HAP-1 (cell line): ENCODE measurements at regions not wholly inside any gene's neighbourhood (a gene's known extent, or its start where the extent isn't known, plus 50 kb on each side); places are given as distances from the start of the nearest gene placed in this dataset.
"Not testable (repeated sequence)": the region's sequence is repeated elsewhere in the genome, so short reads cannot be mapped to it uniquely, and the experiment has no call there.

Experiments
- DNase-seq, 2 experiments: peaks; one replicate each; pipeline ENCODE4 v3.0.0-alpha.2; 2016 to 2020; ENCODE audit warnings: low spot score in 2 of 2
- H3K27me3 ChIP-seq: fragments of 250-450 bp; sonication (Bioruptor Pico); 2 replicates; pipeline ENCODE4 v1.5.1; 2020; ENCODE audit warnings: low read depth, mild to moderate bottlenecking, moderate library complexity
- H3K36me3 ChIP-seq: fragments of 250-450 bp; sonication (Bioruptor Pico); replicated peaks from 2 replicates; pipeline ENCODE4 v1.5.1; 2020; ENCODE audit warnings: mild to moderate bottlenecking
- H3K4me1 ChIP-seq: fragments of 250-450 bp; sonication (Bioruptor Pico); 2 replicates; pipeline ENCODE4 v1.5.1; 2020; ENCODE audit warnings: mild to moderate bottlenecking
- H3K4me3 ChIP-seq: fragments of 250-450 bp; sonication (Bioruptor Pico); 2 replicates; pipeline ENCODE4 v1.5.1; 2020; ENCODE audit warnings: mild to moderate bottlenecking, moderate library complexity
- H3K9me3 ChIP-seq: fragments of 250-450 bp; sonication (Bioruptor Pico); 2 replicates; pipeline ENCODE4 v1.5.1; 2020; ENCODE audit warnings: mild to moderate bottlenecking, moderate library complexity
- in situ Hi-C: fragments of 300-500 bp; cut with MboI; formaldehyde crosslinking; loops from 3 replicates; pipeline ENCODE4 v1.14.3; 2020; ENCODE audit warnings: low sequenced_read_pairs, inconsistent platforms, mixed read lengths

DNA sequence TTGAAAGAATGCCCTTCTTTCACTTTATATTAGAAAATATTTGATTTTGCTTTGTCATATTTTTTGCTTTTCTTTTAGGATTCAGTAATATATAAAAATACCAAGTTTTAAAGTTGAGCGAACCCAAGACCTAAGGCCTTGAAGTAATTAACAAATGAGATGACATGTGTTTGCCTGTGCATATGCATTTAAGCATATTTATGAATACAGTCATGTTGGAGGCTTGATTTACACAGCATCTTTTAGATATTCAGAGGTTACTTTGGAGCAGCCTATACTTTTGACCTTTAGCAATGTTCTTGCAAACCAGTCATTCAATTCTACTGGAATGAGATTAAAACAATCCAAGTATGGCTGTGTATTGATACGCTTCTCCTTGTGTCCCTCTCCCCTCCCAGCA lies 425.1 kb downstream of the KCNJ18 start:
- H3K4me1 ChIP-seq, H3K4me3 ChIP-seq, DNase-seq, in situ Hi-C loops, H3K27me3 ChIP-seq, H3K9me3 ChIP-seq, H3K36me3 ChIP-seq: not testable (repeated sequence)

GRCh38 chr17:22119016-22119415 lies 426.7 kb downstream of the KCNJ18 start:
- in situ Hi-C loops, H3K27me3 ChIP-seq, H3K4me1 ChIP-seq, H3K36me3 ChIP-seq, DNase-seq, H3K4me3 ChIP-seq, H3K9me3 ChIP-seq: not testable (repeated sequence)

DNA sequence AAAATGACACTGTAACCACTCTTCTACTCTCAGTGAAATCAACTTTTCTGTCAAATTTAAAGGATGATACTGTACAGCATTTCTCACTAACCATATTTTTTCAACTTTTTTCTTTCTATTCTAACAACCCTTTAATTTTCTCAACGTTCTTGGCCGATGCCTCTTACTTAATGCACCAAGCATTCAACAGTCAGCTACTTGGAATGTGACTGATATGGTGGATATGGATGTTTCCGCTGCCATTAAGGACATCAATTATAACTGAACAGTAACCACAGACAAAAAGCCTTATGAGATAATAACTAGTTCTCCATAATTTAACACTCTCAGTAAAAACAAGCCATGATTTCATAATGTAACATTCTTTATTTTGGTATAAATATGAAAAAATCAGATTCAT lies 427.4 kb downstream of the KCNJ18 start:
- H3K4me3 ChIP-seq, in situ Hi-C loops, H3K9me3 ChIP-seq, H3K36me3 ChIP-seq, H3K4me1 ChIP-seq, H3K27me3 ChIP-seq, DNase-seq: not testable (repeated sequence)

DNA sequence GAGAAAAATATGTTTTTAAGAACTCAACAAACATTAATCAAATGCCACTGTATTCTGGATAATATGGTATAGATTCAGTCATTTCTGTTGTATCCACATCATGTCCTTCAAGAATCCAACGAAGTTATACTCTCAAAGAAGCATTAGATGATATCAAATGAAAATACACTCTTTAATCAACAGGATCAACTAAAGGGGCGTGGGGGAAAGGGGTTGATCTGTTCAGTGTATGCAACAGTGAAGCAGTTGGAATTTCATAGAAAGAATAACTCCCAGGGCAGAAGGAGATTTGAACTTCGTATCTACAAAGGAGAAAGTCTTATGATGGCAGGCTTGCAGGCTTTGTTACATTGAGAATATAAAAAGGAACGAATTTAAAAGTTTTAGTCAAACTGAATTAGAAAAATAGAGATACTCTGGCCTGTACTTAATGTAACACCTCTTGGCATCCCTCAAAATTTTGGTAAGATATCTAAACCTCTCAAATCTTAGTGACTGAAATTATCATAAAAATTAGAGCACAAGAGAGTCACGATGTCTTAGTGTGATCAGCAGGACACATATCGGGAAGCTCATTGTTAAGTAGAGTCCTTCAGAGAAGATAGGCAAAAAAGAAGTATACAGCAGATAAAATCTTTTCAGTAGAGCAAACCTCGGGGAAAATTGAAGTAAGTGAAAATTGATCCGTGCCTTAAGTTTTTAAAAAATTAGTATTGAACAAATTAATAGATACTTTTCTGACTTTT lies 431.4 kb downstream of the KCNJ18 start:
- no peaks in the 10 kb centered on the region for H3K27me3 ChIP-seq
- no peaks in the 10 kb centered on the region for H3K36me3 ChIP-seq
- no peaks in the 10 kb centered on the region for H3K4me1 ChIP-seq
- 0 out of 2 replicates have a peak, but pooled peaks cover 2% of the 10 kb centered on the region for H3K9me3 ChIP-seq
- no peak overlapping the region for H3K4me3 ChIP-seq
- in situ Hi-C loops = no loop called here
- DNase-seq = no peak

DNA sequence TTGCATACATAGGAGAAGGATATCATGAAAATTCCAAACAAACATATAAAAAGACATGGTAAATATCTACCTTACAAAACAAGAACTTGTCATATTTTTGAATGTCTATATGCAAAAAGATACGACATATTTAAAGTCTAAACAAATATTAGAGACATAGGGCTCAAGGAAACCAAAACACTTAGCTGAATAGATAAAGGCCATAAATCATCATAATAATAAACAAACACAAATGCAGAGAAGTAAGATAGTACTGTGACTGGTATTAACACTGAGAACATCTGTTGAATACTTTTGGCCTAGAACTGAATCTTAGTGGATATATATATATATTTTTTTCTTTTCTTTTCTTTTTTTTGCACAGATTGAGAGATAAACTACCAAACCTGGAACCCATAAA lies 435.8 kb downstream of the KCNJ18 start:
- no peaks in the 10 kb centered on the region for H3K27me3 ChIP-seq
- no peaks in the 10 kb centered on the region for H3K4me1 ChIP-seq
- DNase-seq = no peak
- H3K36me3 ChIP-seq = no peaks in the 10 kb centered on the region
- in situ Hi-C loops = no loop called here
- no peak overlapping the region for H3K4me3 ChIP-seq
- H3K9me3 ChIP-seq = 0 out of 2 replicates have a peak, but pooled peaks cover 2% of the 10 kb centered on the region

DNA sequence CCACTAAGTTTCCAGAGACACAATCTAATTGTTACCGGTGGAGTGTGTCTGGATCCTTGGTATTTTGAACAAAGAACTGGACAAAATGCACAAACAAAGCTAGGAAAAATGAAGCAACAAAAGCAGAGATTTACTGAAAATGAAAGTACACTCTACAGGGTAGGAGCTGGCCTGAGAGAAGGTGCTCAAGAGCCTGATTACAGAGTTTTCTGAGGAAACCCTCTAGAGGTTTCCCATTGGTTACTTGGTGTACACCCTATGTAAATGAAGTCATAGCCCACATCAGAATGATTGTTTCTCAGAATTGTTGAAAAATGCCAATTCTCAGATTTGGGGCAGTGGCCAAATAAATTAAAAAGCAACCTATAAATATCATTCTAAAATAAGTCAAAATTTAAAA lies 436.4 kb downstream of the KCNJ18 start:
- in situ Hi-C loops = no loop called here
- H3K27me3 ChIP-seq = no peaks in the 10 kb centered on the region
- no peak for DNase-seq
- H3K36me3 ChIP-seq = no peaks in the 10 kb centered on the region
- 0 out of 2 replicates have a peak, but pooled peaks cover 2% of the 10 kb centered on the region for H3K9me3 ChIP-seq
- H3K4me1 ChIP-seq = no peaks in the 10 kb centered on the region
- no peak overlapping the region for H3K4me3 ChIP-seq

GRCh38 chr17:22129920-22130319 lies 437.6 kb downstream of the KCNJ18 start:
- H3K4me1 ChIP-seq, H3K27me3 ChIP-seq, H3K9me3 ChIP-seq, in situ Hi-C loops, DNase-seq, H3K4me3 ChIP-seq, H3K36me3 ChIP-seq: not testable (repeated sequence)

GRCh38 chr17:22131740-22132139 lies 439.4 kb downstream of the KCNJ18 start:
- no peaks in the 10 kb centered on the region for H3K4me1 ChIP-seq
- H3K9me3 ChIP-seq = no peaks in the 10 kb centered on the region
- in situ Hi-C loops = no loop called here

DNA sequence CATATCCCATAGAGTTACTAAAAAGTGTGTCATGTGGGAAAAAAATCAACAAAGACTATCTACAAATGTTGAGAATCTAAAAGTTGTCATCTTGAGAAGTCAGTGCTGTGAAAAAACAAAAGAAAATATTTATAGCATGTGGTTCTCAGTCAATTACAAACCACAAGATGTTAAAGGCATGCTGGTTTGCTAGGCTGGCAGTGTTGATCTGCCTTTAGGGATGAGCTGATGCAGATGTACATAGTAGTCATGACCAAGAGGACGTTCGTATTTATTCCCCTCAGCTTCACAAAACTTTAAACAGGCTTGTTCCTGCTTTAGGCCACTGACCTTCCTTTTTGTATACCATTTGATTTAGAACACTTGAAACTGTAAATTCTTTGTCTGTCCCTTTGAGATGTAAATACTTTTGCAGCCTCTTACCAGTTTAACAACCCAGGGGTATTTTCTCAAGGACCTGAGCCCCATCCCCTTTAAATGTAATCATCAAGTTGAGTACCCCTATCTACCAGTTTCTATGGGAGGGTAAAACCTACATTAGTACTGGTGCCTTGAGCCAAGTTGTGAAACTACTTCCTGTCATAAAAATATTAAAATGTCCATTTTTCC lies 446.6 kb downstream of the KCNJ18 start:
- Histone ChIP-seq H3K9me3 (no peaks in the 10 kb centered on the region), H3K4me1 (no peaks in the 10 kb centered on the region), H3K36me3 (no peaks in the 10 kb centered on the region), H3K4me3 (no peak overlapping the region), H3K27me3 (no peaks in the 10 kb centered on the region)
- in situ Hi-C loops = no loop called here
- no peak for DNase-seq

More at GRCh38 chr17:22131740-22132139, 439.4 kb downstream of the KCNJ18 start:
- Histone ChIP-seq H3K27me3 (no peaks in the 10 kb centered on the region), H3K4me3 (no peak overlapping the region), H3K36me3 (no peaks in the 10 kb centered on the region)
- no peak for DNase-seq

DNA sequence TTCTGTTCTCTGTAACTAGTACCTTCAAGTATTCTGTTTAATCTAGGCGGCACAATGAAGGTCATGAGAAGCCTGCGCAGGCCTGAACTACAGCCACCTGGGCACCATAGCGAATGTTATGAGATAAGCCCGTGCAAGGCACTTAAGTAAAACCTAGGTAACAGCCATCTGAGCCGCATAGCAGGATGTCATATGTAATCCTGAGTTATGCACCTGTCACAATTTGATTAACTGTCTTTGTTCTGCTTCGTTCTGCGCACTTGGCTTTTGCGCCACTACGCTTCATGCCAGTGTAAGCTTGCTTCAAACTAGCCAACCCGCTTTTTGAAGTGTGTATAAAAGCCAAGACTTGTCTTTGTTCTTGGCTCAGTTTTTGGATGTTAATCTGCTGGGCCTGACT lies 449.8 kb downstream of the KCNJ18 start:
- in situ Hi-C loops = no loop called here
- H3K4me3 ChIP-seq = no peak overlapping the region
- H3K27me3 ChIP-seq = no peaks in the 10 kb centered on the region
- no peaks in the 10 kb centered on the region for H3K4me1 ChIP-seq
- H3K9me3 ChIP-seq = no peaks in the 10 kb centered on the region
- DNase-seq = no peak
- no peaks in the 10 kb centered on the region for H3K36me3 ChIP-seq

DNA sequence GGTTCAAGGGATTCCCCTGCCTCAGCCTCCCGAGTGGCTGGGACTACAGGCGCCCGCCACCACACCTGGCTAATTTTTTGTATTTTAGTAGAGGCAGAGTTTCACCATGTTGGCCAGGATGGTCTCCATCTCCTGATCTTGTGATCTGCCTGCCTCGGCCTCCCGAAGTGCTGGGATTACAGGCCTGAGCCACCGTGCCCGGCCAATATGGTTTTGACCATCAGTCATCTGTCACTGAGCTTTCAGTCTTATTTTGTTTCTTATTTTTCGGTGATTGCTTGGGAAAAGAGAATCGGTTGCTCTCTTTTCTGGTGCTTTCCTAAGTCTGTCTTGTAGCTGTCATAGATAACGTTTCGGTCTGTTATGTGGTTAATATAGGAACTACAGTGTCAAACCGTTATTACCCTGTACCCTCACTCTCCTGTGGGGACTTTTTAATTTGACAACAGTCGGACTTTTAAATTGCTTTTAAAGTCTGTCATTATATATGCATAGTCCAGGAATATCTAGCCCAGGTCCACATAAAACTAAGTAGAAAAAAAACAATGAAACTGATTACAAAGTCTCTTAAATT lies 453.4 kb downstream of the KCNJ18 start:
- no peak overlapping the region for H3K4me3 ChIP-seq
- no peaks in the 10 kb centered on the region for H3K27me3 ChIP-seq
- H3K9me3 ChIP-seq = no peaks in the 10 kb centered on the region
- H3K36me3 ChIP-seq = no peaks in the 10 kb centered on the region
- DNase-seq = no peak
- in situ Hi-C loops = no loop called here
- H3K4me1 ChIP-seq = no peaks in the 10 kb centered on the region

DNA sequence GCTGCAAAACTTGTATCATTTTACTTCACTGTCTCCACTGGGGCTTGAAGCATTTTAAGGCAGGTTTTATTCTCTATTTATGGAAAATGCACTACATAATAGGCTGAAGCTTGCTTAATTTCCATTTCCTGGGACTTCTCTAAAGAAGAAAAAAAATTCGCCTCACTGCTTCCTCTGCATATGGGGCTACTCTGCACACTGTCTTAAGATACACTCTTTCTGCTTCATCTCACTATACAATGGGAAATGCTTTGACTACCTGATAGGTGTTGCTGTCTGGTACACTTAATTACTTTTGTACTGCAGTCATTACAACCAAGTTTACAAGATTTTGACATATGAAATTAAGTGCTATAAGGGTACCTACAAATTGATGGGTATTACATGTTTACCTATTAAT lies 466.0 kb downstream of the KCNJ18 start:
- no peaks in the 10 kb centered on the region for H3K27me3 ChIP-seq
- in situ Hi-C loops = no loop called here
- no peaks in the 10 kb centered on the region for H3K4me1 ChIP-seq
- no peak overlapping the region for H3K4me3 ChIP-seq
- no peaks in the 10 kb centered on the region for H3K9me3 ChIP-seq
- no peaks in the 10 kb centered on the region for H3K36me3 ChIP-seq
- DNase-seq = no peak

GRCh38 chr17:22161376-22161775 lies 469.1 kb downstream of the KCNJ18 start:
- in situ Hi-C loops = no loop called here
- H3K9me3 ChIP-seq = no peaks in the 10 kb centered on the region

DNA sequence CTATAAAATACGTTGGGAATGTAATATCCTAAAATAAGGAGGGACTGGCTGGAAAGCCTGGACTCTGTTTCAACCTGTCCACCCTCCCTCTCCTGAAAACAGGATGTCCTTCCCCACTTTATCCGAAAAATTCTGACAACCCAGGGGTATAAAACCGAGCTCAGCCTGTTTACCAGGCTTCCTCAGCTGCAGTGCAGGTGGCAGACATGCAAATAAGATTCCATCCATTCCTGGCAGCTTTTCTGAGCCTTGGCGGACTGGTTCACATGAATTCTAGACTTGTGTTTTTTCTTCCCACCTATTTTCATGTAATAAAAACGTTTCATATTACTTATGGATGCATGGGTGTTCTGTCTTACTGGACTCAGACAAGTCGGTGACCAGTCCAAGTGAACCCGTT lies 479.3 kb downstream of the KCNJ18 start:
- Histone ChIP-seq H3K9me3 (no peaks in the 10 kb centered on the region), H3K4me1 (no peaks in the 10 kb centered on the region), H3K36me3 (no peaks in the 10 kb centered on the region), H3K4me3 (no peak overlapping the region), H3K27me3 (no peaks in the 10 kb centered on the region)
- in situ Hi-C loops = no loop called here
- DNase-seq = no peak

More at GRCh38 chr17:22161376-22161775, 469.1 kb downstream of the KCNJ18 start:
- Histone ChIP-seq H3K4me1 (no peaks in the 10 kb centered on the region), H3K4me3 (no peak overlapping the region), H3K27me3 (no peaks in the 10 kb centered on the region), H3K36me3 (no peaks in the 10 kb centered on the region)
- no peak for DNase-seq
